ENCODE measurements at regions not wholly inside any gene's neighbourhood (a gene's known extent, or its start where the extent isn't known, plus 50 kb on each side); places are given as distances from the start of the nearest gene placed in this dataset.

- peaks cover 6% of the 10 kb centered on the region for H3K9me3 Mint-ChIP-seq (ENCODE audit: unreplicated experiment)
- Histone ChIP-seq H3K4me1 (ENCODE audit: insufficient read depth, low read length) (no peaks in the 10 kb centered on the region), H3K9ac (ENCODE audit: low read length) (no peak overlapping the region), H3K4me3 (ENCODE audit: insufficient read depth, low read depth, low read length) (no peak overlapping the region), H3K79me2 (ENCODE audit: insufficient read depth, low read length) (no peaks in the 10 kb centered on the region), H3K36me3 (ENCODE audit: insufficient read depth, low read length) (no peaks in the 10 kb centered on the region), H3K27me3 (ENCODE audit: insufficient read depth, low read length) (no peaks in the 10 kb centered on the region), H3K27ac (ENCODE audit: low read depth, low read length) (no peak overlapping the region), H3K9me3 (ENCODE audit: insufficient read depth, low read depth, low read length) (no peaks in the 10 kb centered on the region), H3K4me2 (ENCODE audit: low read length) (no peak overlapping the region), H2AFZ (ENCODE audit: low read depth, low read length) (no peak overlapping the region), H4K20me1 (ENCODE audit: insufficient read depth, low read length) (no peaks in the 10 kb centered on the region)
- DNase-seq (ENCODE audit: low read depth), result peak; percentile 20
- TF ChIP-seq CTCF (IDR thresholded peaks at IDR 0.05; ENCODE audit: insufficient read depth, low read depth, low read length) (no peak), EZH2 (IDR thresholded peaks at IDR 0.05; ENCODE audit: insufficient read depth, low read length) (no peak)
- no peak overlapping the region for H3K4me3 Mint-ChIP-seq (ENCODE audit: unreplicated experiment)
- no peak overlapping the region for H3K27ac Mint-ChIP-seq (ENCODE audit: unreplicated experiment)
- H3K36me3 Mint-ChIP-seq (ENCODE audit: low read depth, unreplicated experiment), result no peaks in the 10 kb centered on the region
- no peaks in the 10 kb centered on the region for H3K4me1 Mint-ChIP-seq (ENCODE audit: low read depth, unreplicated experiment)
- no peak for FAIRE-seq
- H3K27me3 Mint-ChIP-seq (ENCODE audit: low read depth, unreplicated experiment), result no peaks in the 10 kb centered on the region
Observed at GRCh38 chr21:28675331-28676041, 317.2 kb downstream of the LTN1 start.

- no peak overlapping the region for H2AFZ ChIP-seq (ENCODE audit: low read depth, low read length)
- no peaks in the 10 kb centered on the region for H3K36me3 Mint-ChIP-seq (ENCODE audit: low read depth, unreplicated experiment)
- H3K4me3 ChIP-seq (ENCODE audit: insufficient read depth, low read depth, low read length), result no peak overlapping the region
- H3K79me2 ChIP-seq (ENCODE audit: insufficient read depth, low read length), result no peaks in the 10 kb centered on the region
- H3K4me1 Mint-ChIP-seq (ENCODE audit: low read depth, unreplicated experiment), result no peaks in the 10 kb centered on the region
- no peak for DNase-seq (ENCODE audit: low read depth)
- H3K9ac ChIP-seq (ENCODE audit: low read length), result no peak overlapping the region
- no peaks in the 10 kb centered on the region for H3K4me1 ChIP-seq (ENCODE audit: insufficient read depth, low read length)
- FAIRE-seq, result no peak
- H3K36me3 ChIP-seq (ENCODE audit: insufficient read depth, low read length), result no peaks in the 10 kb centered on the region
- H3K4me2 ChIP-seq (ENCODE audit: low read length), result no peak overlapping the region
- no peak overlapping the region for H3K27ac ChIP-seq (ENCODE audit: low read depth, low read length)
- peaks cover 6% of the 10 kb centered on the region for H3K9me3 Mint-ChIP-seq (ENCODE audit: unreplicated experiment)
- no peaks in the 10 kb centered on the region for H3K9me3 ChIP-seq (ENCODE audit: insufficient read depth, low read depth, low read length)
- H3K27ac Mint-ChIP-seq (ENCODE audit: unreplicated experiment), result no peak overlapping the region
- no peaks in the 10 kb centered on the region for H4K20me1 ChIP-seq (ENCODE audit: insufficient read depth, low read length)
- H3K27me3 Mint-ChIP-seq (ENCODE audit: low read depth, unreplicated experiment), result no peaks in the 10 kb centered on the region
- H3K27me3 ChIP-seq (ENCODE audit: insufficient read depth, low read length), result no peaks in the 10 kb centered on the region
- H3K4me3 Mint-ChIP-seq (ENCODE audit: unreplicated experiment), result no peak overlapping the region
- TF ChIP-seq CTCF (IDR thresholded peaks at IDR 0.05; ENCODE audit: insufficient read depth, low read depth, low read length) (no peak), EZH2 (IDR thresholded peaks at IDR 0.05; ENCODE audit: insufficient read depth, low read length) (no peak)
Observed at GRCh38 chr21:28674763-28675162, 317.9 kb downstream of the LTN1 start.

- Histone ChIP-seq H2AFZ (ENCODE audit: low read depth, low read length) (no peak overlapping the region), H3K4me3 (ENCODE audit: insufficient read depth, low read depth, low read length) (no peak overlapping the region), H3K79me2 (ENCODE audit: insufficient read depth, low read length) (no peaks in the 10 kb centered on the region), H3K4me2 (ENCODE audit: low read length) (no peak overlapping the region), H3K27me3 (ENCODE audit: insufficient read depth, low read length) (no peaks in the 10 kb centered on the region), H3K27ac (ENCODE audit: low read depth, low read length) (no peak overlapping the region), H3K4me1 (ENCODE audit: insufficient read depth, low read length) (no peaks in the 10 kb centered on the region), H3K36me3 (ENCODE audit: insufficient read depth, low read length) (no peaks in the 10 kb centered on the region), H4K20me1 (ENCODE audit: insufficient read depth, low read length) (no peaks in the 10 kb centered on the region), H3K9ac (ENCODE audit: low read length) (no peak overlapping the region), H3K9me3 (ENCODE audit: insufficient read depth, low read depth, low read length) (no peaks in the 10 kb centered on the region)
- H3K4me3 Mint-ChIP-seq (ENCODE audit: unreplicated experiment), result no peak overlapping the region
- no peaks in the 10 kb centered on the region for H3K27me3 Mint-ChIP-seq (ENCODE audit: low read depth, unreplicated experiment)
- peaks cover 4% of the 10 kb centered on the region for H3K9me3 Mint-ChIP-seq (ENCODE audit: unreplicated experiment)
- DNase-seq (ENCODE audit: low read depth) (no peak), FAIRE-seq (no peak)
- H3K36me3 Mint-ChIP-seq (ENCODE audit: low read depth, unreplicated experiment), result no peaks in the 10 kb centered on the region
- no peaks in the 10 kb centered on the region for H3K4me1 Mint-ChIP-seq (ENCODE audit: low read depth, unreplicated experiment)
- H3K27ac Mint-ChIP-seq (ENCODE audit: unreplicated experiment), result no peak overlapping the region
- TF ChIP-seq EZH2 (IDR thresholded peaks at IDR 0.05; ENCODE audit: insufficient read depth, low read length) (no peak), CTCF (IDR thresholded peaks at IDR 0.05; ENCODE audit: insufficient read depth, low read depth, low read length) (no peak)
Observed at GRCh38 chr21:28671549-28672195, 321.0 kb downstream of the LTN1 start.
